Hepatocyte (in vitro differentiated cells): ENCODE measurements at regions not wholly inside any gene's neighbourhood (a gene's known extent, or its start where the extent isn't known, plus 50 kb on each side); places are given as distances from the start of the nearest gene placed in this dataset.
"Not testable (repeated sequence)": the region's sequence is repeated elsewhere in the genome, so short reads cannot be mapped to it uniquely, and the experiment has no call there.

Source experiments
- EZH2phosphoT487 ChIP-seq: fragments of 200-600 bp; sonication (generic); IDR thresholded peaks from one replicate; pipeline ENCODE4 v1.6.1; 2018; ENCODE audit warnings: antibody characterized with exemption, mild to moderate bottlenecking, low read depth, moderate library complexity; ENCODE audit not compliant: unreplicated experiment, severe bottlenecking
- TF ChIP-seq, protein P1 (sequence below): fragments of 200-600 bp; sonication (generic); IDR thresholded peaks from 2 replicates; pipeline ENCODE4 v1.5.1; 2016; ENCODE audit warnings: antibody characterized with exemption, mild to moderate bottlenecking; ENCODE audit not compliant: poor library complexity

DNA sequence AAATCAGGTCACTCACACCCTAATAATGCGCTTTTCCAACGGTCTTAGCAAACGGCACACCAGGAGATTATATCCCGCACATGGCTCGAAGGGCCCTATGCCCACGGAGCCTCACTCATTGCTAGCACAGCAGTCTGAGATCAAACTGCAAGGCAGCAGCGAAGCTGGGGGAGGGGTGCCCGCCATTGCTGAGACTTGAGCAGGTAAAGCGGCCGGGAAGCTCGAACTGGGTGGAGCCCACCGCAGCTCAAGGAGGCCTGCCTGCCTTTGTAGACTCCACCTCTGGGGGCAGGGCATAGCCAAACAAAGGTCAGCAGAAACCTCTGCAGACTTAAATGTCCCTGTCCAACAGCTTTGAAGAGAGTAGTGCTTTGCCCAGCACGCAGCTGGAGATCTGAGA is 432.4 kb upstream of the ADAMTS9 start:
- TF ChIP-seq, protein P1, sequence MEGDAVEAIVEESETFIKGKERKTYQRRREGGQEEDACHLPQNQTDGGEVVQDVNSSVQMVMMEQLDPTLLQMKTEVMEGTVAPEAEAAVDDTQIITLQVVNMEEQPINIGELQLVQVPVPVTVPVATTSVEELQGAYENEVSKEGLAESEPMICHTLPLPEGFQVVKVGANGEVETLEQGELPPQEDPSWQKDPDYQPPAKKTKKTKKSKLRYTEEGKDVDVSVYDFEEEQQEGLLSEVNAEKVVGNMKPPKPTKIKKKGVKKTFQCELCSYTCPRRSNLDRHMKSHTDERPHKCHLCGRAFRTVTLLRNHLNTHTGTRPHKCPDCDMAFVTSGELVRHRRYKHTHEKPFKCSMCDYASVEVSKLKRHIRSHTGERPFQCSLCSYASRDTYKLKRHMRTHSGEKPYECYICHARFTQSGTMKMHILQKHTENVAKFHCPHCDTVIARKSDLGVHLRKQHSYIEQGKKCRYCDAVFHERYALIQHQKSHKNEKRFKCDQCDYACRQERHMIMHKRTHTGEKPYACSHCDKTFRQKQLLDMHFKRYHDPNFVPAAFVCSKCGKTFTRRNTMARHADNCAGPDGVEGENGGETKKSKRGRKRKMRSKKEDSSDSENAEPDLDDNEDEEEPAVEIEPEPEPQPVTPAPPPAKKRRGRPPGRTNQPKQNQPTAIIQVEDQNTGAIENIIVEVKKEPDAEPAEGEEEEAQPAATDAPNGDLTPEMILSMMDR = not testable (repeated sequence)
- TF ChIP-seq EZH2phosphoT487 = not testable (repeated sequence)
